ENCODE measurements at regions not wholly inside any gene's neighbourhood (a gene's known extent, or its start where the extent isn't known, plus 50 kb on each side); places are given as distances from the start of the nearest gene placed in this dataset.
A peak's percentile ranks its signal among the peaks of the same experiment; 100 is the strongest.
"Not testable (repeated sequence)": the region's sequence is repeated elsewhere in the genome, so short reads cannot be mapped to it uniquely, and the experiment has no call there.

DNA sequence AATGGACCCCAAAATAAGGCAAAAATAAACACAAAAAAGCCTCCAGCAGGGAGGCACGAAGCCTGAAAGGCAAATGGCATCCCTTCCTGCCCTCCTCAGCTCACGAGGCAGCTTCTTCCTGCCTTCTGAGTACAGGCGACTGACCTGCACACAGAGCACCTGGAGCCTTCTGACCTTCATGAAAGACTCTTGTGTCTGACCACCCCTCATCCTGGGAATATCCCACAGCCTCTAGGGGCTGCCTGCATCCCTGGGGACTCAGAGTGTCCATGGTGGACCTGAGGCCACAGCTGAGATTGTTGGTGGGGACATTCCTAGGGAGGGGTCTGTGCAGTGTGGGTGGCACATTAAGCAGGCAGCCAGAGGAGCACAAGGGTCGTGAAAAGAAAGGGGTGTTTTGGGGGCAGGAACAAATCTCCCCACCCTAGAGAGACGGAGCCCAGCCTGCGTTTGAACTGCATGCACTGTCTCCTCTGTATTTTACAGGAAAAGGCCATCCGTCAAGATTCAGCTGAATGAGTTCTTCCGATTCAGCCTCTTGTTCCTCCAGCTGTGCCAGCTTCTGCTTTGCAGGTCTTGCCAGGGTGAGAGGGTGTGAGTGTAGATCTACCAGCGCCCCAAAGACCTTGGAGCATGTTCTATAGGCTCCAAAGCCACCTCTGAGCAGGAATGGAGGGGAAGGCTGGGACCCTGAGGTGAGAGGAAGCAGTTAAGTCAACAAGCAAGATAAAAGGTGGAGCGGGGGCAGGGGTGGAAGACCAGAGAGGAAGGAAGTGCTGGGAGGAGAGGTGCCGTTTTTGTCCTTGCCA is 80.4 kb upstream of the MEF2A start:
- no peak for DNase-seq (ENCODE audit: low read depth)

DNA sequence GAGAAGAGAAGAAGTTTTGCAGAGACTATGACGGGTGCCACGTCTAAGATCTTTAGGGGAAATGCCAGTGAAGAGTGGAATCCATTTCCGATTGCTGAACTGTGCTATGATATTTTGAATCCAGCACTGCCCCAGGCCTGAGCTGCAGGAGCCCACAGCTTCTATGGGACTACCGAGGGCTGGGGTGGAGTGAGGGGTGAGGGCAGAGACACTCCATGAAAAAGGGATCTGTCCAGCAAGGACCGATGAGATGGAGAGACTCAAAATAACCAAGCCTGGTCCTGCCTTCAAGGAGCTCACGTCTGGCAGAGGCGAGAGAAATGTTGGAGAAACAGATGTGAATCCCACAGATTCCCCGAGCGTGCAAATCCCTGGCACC is 79.8 kb upstream of the MEF2A start:
- no peak for DNase-seq (ENCODE audit: low read depth)

DNA sequence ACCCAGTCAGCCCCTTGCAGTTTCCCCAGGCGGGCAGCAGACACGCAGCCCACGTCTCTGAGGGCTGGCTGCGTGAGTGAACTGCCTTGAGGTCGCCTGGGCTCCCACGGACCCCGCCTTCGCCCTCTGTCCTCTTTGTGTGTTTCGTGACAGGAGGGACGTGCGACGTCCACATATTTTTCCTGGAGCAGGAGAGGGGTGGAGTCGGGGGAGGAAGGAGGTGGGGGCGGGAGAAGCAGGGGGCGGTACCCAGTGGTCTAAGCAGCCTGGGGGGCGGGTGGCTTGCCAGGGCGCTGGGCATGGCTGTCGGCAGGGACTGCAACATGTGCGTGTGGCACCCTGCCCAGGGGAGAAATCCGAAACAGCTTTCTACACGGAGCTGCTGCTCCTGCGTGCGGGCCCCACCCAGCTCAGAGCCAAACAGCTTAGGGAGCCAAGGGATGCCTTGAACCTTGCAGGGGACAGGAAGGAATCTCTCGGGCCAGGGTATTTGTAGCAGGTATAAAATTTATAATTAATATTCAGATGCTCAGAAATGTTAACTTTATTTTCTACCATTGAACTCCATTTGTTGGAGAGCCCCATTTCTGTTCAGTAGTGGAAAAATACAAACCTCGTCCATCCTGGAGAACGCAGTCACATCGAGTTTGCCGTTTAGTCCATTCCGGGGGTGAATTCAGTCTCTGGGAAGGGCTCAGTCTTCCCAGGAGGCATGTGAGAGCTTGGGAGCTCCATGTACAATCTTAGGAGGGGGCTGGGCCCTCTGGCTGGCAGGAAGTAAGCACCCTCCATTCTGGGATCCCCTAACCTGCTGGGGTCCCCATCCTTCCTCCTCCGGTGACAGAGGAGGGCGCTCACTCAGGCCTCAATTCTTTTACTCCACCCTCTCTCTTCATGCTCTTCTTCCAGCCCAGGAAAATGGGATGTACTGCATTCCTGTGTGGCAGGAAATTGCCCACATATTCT is 79.1 kb upstream of the MEF2A start:
- DNase-seq (ENCODE audit: low read depth), result no peak

DNA sequence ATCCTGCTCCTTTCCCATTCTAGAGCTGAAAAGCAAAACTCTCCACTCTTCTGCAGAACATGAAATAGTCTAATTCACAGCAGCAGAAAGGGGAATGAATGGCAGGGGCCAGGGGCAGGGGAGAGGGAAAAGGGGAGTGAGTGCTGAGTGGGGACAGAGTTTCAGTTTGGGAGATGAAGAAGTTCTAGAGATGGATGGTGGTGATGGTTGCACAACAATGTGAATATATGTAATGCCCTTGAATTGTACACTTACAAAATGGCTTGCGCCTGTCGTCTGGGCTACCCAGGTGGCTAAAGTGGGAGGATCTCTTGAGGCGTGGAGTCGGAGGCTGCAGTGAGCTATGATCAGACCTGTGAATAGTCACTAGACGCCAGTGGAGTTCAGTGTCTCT is 78.5 kb upstream of the MEF2A start:
- DNase-seq (ENCODE audit: low read depth), result no peak

DNA sequence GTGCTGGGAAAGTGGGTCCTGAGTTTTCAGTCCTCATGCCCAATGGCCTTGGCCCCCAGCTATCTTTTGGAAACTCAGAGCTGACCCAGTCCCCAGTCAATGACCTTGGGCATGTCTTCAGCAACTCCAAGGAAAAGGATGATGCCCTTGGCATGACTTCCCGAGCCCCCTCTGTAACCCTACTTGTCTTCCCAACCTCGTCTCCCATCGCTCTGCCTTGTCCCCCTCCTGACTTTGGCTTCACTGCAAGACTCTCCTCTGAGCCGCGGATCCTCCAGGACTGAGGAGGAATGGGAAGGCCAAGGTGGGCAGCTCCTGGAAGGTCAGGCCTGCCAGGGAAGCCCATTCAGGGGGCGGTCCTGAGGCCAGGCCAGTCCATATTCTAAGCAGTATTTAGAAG is 73.5 kb upstream of the MEF2A start:
- DNase-seq (ENCODE audit: low read depth), result no peak

DNA sequence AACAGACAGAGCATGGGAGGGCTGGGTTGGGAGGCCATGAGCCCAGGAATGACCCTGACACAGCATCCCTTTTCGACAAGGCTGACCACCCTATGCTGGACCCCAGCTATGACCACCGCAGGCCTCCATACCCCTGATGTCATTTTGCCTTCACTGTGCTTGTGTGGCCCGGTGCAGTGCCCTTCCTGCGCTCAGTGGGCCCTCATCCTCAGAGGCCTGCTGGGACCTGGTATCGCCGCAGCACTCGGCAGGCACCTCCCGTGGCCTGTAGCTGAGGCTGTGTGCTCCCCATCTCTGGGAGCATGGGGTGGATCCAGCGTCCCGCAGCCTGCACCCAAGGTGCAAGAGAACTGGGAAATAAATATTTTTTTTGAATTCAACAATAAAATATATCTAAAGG is 73.1 kb upstream of the MEF2A start:
- DNase-seq (ENCODE audit: low read depth), result no peak

DNA sequence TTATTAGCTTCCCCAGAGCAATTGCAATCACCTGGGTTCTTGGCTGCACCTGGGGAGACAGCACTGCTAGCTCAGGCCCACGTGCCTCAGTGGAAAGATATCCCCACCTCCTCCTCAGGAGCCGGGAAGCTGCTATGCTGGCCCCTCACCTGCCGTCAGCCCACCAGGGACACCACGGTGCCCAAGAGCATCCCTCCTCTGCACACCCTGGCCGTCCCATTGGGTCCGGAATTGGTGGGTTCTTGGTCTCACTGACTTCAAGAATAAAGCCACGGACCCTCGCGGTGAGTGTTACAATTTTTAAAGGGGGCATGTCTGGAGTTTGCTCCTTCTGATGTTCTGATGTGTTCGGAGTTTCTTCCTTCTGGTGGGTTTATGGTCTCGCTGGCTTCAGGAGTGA is 72.3 kb upstream of the MEF2A start:
- DNase-seq (ENCODE audit: low read depth), result no peak

DNA sequence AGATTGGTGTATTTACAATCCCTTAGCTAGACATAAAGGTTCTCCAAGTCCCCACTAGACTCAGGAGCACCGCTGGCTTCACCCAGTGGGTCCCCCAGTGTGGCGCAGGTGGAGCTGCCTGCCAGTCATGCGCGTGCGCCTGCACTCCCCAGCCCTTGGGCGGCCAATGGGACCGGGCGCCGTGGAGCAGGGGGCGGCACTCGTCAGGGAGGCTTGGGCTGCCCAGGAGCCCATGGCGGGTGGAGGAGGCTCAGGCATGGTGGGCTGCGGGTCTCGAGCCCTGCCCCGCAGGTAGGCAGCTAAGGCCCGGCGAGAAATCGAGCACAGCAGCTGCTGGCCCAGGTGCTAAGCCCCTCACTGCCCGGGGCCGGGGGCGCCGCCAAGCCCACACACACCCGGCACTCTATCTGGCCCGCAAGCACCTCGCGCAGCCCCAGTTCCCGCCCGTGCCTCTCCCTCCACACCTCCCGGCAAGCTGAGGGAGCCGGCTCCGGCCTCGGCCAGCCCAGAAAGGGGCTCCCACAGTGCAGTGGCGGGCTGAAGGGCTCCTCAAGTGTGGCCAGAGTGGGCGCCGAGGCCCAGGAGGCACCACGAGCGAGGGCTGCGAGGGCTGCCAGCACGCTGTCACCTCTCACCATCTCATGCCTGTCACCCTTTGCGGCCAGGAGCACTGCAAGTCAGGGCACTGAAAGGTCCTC is 71.1 kb upstream of the MEF2A start:
- not testable (repeated sequence) for DNase-seq (ENCODE audit: low read depth)

DNA sequence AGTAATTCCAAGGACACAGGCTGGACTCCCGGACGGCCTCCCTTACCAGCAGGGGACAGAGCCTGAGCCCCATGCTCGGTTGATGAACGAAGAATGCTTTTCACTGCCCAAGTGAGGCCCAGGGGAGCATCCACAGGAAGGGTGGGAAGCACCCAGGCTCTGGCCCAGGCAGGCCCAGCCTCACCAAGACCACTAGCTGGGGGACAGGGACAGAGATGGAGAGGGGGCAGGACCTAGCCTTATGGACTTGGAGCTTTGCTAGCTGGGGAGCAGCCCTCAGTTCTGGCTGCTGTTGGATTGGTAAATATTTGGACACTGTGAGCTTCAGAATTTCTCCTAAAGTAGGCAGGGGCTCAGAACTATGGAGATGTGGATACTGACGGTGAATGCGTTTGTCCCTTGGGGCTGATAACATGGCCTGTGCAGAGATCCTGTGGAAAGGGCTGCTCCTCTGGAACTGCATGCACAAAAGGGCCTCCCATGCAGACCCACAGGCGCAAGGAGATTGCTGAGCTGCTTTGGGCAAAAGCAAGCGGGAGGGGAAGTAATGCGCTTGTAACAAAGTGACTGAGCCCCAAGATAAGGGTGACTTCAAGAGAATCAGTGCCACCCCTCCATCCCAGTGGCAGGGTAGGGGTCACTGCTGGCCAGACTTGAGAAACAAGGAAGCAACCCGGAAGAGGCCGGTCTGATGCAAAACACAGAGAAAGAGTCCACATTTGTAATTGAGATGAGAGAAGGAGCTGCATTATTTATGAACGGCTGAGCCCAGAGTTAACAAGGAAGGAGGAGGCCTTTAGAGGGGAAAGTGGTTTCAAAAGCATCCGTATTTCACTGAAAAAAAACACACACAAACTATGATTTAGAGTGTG is 70.1 kb upstream of the MEF2A start:
- no peak for DNase-seq (ENCODE audit: low read depth)

DNA sequence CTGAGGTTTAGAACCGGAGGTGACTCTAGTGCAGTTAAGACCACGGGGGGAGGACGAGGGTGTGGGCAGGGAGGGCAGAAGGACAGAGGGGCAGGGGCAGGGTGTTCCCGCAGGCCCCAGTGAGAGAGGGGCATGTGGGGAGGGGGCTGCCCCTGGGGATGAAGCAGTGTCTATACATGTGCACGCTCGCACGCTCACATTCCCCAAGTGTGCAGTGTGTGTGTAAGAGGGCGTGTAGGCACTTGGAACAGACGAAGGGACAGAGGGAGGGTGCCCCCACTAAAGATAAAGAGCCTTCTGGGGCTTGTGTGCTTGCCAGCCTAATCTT is 69.5 kb upstream of the MEF2A start:
- no peak for DNase-seq (ENCODE audit: low read depth)

DNA sequence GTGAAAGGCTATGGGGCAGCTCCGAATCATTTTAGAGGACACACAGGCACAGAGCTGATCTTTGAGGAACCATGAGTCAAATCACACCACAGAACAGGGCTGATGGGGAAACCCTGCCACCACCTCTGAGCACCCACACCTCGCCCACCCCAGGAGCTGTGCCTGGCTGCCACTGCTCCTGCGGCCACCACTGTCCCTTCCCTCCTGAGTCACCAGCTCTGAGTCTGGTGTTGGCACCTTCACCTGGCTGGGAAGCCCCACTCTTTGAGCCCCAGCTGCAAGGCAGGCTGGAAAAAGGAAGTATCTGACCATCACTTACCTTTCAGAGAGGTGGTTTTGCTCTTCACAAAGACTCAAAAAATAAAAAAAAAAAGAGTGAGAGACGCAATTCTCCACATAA is 63.6 kb upstream of the MEF2A start:
- DNase-seq (ENCODE audit: low read depth), result peak; percentile 31

DNA sequence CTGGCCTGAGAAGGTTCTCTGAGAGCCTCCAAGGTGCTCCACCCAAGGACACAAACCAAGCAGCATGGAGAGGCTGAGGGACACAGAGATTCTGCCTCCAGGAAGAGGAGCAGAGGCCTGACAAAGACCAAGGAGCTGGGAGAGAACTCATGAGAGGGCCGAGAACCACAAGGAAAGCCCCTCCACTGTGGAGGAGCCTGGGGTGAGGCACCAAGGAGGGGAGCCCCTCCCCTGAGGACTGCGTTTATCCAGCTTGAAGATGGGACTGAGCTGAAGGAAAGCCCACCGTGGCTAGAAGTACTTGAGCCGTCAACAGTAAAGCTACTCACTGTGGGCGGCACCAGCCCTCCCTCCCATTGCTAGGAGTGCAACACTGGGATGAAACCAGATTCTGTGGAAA is 63.1 kb upstream of the MEF2A start:
- DNase-seq (ENCODE audit: low read depth), result no peak

DNA sequence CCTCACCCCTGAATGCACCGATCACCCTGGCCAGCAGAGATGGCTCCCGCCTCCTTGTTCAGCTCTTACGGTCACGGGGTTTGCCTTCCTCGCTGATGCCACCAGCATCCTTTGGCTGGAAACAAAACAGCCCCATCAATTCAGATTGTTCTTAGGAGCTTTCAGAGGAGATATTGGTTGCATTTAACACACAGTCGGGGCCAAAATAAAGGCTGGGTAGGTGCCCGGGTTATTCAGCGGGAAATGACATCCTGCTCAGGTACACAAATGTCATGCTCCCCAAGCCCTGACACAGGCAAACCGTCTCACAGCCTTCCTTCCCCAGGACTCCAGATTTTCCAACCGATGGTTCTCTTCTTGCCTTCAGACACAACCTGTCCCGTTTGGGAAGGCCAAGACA is 62.4 kb upstream of the MEF2A start:
- no peak for DNase-seq (ENCODE audit: low read depth)

DNA sequence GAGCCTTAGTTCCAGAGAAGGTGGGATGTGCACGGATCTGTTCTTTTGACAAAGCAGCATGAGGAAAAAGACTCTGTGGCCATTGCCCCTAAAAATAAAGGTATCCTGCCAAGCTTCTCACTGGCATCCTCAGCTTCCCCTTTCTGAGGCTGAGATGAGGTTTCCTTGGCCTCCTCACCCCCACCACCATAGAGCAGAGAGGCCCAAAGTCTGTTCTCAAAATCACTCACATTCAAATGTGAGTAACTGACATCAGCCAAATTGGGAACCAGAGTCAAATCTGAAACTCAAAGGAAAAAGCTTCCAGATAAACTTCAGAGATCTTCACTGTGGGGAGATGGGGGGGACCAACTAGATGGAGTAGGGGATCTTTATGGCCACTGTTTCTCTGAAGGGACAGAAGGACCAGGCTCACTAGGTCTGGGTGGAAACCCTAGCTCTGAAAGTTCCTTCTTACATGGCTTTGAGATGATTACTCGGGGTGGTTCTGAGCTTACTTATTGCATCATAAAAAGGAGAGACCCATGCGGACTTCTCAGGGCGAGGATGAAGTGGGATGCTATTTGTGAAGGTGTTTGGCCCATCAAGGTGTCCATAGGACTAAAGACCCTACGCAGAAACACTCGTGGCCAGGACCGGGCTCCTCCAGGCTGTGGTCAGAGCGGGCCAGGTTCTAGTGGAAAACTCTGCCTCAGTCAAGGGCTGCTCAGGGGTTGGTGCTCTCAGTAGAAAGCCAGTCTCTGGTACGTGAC is 61.5 kb upstream of the MEF2A start:
- no peak for DNase-seq (ENCODE audit: low read depth)

DNA sequence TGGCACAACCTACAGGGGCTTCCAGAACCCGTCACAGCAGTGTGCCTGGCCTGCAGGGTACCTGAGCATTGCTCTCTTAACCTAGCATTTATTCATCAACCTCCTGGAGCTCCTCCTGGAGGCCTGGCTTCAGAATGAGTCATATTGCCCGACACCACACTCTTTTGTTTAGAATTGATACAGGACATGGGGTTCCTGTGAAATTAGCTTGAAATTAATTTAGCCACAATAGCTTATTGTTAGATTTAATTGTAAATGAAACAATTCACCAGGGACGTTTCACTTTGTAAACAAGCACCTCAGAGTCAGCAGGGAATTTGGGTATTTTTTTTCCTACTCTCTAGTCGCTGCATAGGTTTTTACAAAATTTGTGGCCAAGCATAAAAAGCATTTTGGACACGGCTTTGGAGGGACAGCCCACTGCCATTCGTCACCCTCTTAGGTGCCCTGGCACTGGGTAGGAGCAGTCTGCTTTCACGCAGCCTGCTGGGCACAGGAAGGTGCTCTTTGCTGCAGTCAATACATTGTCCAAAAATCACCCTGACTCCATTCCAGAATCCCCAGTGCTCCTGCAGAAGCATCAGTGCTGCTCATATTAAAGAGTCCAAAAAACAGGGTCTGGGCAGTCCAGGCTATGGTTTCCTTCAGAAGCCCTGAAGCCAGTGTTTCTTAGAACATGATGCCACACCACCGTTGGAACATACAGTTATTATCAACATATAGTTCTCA is 60.8 kb upstream of the MEF2A start:
- DNase-seq (ENCODE audit: low read depth), result no peak

DNA sequence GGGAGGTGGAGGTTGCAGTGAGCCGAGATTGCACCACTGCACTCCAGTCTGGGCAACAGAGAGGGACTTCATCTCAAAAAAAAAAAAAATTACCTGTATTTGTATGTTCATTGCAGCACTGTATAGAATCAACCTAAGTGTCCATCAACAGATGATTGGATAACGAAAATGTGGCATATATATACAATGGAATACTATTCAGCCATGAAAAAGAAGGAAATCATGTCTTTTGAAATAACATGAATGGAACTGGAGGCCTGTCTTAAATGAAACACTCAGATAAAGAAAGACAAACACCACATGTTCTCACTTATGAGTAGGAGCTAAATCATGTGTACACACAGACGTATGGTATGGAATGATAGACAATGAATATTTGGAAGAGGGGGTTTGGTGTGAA is 59.4 kb upstream of the MEF2A start:
- no peak for DNase-seq (ENCODE audit: low read depth)

DNA sequence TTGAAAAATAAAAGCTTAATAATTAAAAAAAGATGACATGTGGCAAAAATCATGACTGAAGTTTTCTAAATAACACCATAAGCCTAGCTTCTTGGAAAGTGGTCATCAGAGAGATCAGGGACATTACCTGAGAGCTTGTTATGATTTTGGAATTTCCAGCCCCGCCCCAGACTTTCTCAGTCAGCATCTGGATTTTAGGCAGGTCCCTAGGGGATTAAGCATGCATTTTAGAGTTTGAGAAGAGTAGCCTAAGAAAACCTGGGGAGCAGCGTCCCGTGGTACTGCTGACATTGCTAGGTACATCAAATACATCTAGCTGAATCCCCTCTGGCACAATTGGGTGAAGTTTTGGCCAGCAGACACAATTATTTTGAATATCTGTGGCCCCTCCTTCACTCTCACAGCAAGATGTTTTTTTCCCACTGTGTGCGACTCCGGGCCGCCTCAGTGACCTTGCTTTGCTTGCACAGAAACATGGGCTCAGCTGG is 58.7 kb upstream of the MEF2A start:
- no peak for DNase-seq (ENCODE audit: low read depth)

DNA sequence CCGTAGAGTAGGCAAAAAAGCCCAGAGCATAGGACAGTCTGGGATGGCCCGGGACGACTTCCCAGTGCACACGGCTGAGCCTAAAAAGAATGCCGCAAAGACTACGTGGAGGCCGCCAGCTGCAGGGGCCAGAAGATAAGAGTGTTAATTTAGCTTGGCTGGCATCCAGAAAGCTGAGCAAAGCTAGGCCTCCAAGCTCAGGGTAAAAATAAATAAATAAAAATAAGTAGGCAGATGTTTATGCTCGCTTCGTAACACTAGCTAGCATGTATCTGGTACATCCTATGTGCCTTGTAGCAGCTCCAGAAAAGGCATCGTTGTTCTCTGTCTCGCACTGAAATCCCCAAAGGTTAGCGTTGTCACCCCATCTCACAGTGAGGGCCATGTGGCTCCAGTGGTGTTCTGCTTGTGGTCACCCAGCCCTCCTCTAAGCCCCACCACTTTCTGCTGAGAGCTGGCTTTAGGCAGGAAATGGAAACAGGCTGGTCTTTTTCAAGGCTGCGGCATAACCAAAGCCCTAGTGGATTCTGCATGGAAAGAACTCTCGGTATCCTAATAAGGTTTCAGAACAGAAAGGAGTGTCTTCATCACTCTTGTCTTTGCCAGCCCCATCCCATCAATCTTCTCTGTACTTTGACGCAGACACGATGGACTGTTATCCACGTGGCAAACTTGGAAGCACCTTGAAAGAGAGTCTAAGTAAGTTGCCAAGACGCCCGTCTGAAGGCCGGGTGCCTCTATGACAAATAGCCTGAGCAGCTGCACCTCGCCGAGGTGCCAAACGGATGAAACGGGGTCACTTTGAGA is 58.1 kb upstream of the MEF2A start:
- DNase-seq (ENCODE audit: low read depth), result no peak

DNA sequence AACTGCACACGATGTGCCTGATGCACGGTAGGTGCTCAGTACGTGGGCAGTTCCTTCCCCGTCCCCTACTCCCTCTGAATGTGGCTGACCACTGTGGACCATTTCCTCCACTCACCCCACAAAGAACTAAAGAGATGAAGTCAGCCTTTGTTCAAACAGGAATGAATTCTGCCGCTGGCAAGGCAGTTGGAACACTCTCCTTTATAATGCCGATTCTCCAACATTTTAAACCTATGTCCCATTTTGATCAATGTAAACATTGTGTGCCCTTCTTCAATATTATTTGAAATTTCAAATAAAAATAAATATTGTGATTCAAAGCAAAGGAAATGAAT is 57.5 kb upstream of the MEF2A start:
- DNase-seq (ENCODE audit: low read depth), result no peak

DNA sequence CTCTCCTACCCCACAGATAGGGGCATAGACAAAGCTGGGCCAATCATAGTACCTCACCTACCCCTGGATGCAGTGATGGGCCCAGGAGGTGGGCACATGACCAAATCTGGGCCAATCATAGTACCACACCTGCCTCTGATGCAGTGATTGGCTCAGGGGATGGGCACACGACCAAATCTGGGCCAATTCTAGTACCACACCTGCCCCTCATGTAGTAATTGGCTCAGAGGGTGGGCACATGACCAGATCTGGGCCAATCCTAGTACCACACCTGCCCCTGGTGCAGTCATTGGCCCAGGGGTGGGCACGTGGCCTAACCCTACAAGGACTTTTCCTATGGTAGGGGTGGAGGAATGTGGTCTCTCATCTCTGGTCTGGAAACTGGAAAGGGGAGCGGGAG is 56.9 kb upstream of the MEF2A start:
- DNase-seq (ENCODE audit: low read depth), result no peak

All from stimulated activated CD8-positive, alpha-beta memory T cell treated with anti-CD3 and anti-CD28 coated beads, Interleukin-4, amount 100 ng/mL, for 24 hours (primary cell).